OCI-LY7 (cell line): ENCODE measurements at regions not wholly inside any gene's neighbourhood (a gene's known extent, or its start where the extent isn't known, plus 50 kb on each side); places are given as distances from the start of the nearest gene placed in this dataset.
"Not testable (repeated sequence)": the region's sequence is repeated elsewhere in the genome, so short reads cannot be mapped to it uniquely, and the experiment has no call there.

Experiments used
- EZH2phosphoT487 ChIP-seq: fragments of 200-600 bp; sonication (generic); IDR thresholded peaks from 2 replicates; pipeline ENCODE4 v1.6.1; 2018; ENCODE audit warnings: low read depth, borderline replicate concordance, mild to moderate bottlenecking, mixed run types, antibody characterized with exemption, low read length, moderate library complexity, mixed read lengths
- TF ChIP-seq, protein P1 (sequence below): fragments of 200-600 bp; sonication (generic); conservative IDR thresholded peaks from 2 replicates; pipeline ENCODE4 v1.5.1; 2014; ENCODE audit warnings: mild to moderate bottlenecking, antibody characterized with exemption, low read length, moderate library complexity, mixed read lengths

GRCh38 chr13:58352100-58352499 lies 720.6 kb downstream of the PCDH17 start:
- TF ChIP-seq, protein P1, sequence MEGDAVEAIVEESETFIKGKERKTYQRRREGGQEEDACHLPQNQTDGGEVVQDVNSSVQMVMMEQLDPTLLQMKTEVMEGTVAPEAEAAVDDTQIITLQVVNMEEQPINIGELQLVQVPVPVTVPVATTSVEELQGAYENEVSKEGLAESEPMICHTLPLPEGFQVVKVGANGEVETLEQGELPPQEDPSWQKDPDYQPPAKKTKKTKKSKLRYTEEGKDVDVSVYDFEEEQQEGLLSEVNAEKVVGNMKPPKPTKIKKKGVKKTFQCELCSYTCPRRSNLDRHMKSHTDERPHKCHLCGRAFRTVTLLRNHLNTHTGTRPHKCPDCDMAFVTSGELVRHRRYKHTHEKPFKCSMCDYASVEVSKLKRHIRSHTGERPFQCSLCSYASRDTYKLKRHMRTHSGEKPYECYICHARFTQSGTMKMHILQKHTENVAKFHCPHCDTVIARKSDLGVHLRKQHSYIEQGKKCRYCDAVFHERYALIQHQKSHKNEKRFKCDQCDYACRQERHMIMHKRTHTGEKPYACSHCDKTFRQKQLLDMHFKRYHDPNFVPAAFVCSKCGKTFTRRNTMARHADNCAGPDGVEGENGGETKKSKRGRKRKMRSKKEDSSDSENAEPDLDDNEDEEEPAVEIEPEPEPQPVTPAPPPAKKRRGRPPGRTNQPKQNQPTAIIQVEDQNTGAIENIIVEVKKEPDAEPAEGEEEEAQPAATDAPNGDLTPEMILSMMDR = not testable (repeated sequence)
- not testable (repeated sequence) for TF ChIP-seq EZH2phosphoT487
